MM.1S (cell line): ENCODE measurements at regions not wholly inside any gene's neighbourhood (a gene's known extent, or its start where the extent isn't known, plus 50 kb on each side); places are given as distances from the start of the nearest gene placed in this dataset.
"Not testable (repeated sequence)": the region's sequence is repeated elsewhere in the genome, so short reads cannot be mapped to it uniquely, and the experiment has no call there.

Source experiments
- DNase-seq: peaks from one replicate; pipeline ENCODE4 v3.0.0-alpha.2; 2015
- H2AFZ ChIP-seq: fragments of 300-600 bp; sonication (generic); 2 replicates; pipeline ENCODE4 v1.6.0; 2016; ENCODE audit warnings: antibody characterized with exemption, low read length
- H3F3A ChIP-seq: fragments of 300-600 bp; sonication (generic); 2 replicates; pipeline ENCODE4 v1.6.1; 2016; ENCODE audit warnings: mild to moderate bottlenecking, antibody characterized with exemption, low read length, moderate library complexity, mixed read lengths; ENCODE audit not compliant: insufficient read depth
- H3K27ac ChIP-seq: fragments of 300-600 bp; sonication (generic); 2 replicates; pipeline ENCODE4 v1.5.1; 2016; ENCODE audit warnings: mild to moderate bottlenecking, low read length
- H3K27me3 ChIP-seq: fragments of 300-600 bp; sonication (generic); replicated peaks from 2 replicates; pipeline ENCODE4 v1.6.0; 2016; ENCODE audit warnings: low read length; ENCODE audit not compliant: insufficient read depth
- H3K36me3 ChIP-seq: fragments of 300-600 bp; sonication (generic); replicated peaks from 2 replicates; pipeline ENCODE4 v1.6.1; 2016; ENCODE audit warnings: mild to moderate bottlenecking, low read length, mixed read lengths; ENCODE audit not compliant: insufficient read depth
- H3K4me1 ChIP-seq: fragments of 300-600 bp; sonication (generic); 2 replicates; pipeline ENCODE4 v1.6.1; 2016; ENCODE audit warnings: low read length, mixed read lengths
- H3K4me2 ChIP-seq: fragments of 300-600 bp; sonication (generic); 2 replicates; pipeline ENCODE4 v1.6.0; 2016; ENCODE audit warnings: low read depth, low read length
- H3K4me3 ChIP-seq: fragments of 300-600 bp; sonication (generic); 2 replicates; pipeline ENCODE4 v1.5.1; 2016; ENCODE audit warnings: low read length, mixed read lengths
- H3K79me2 ChIP-seq: fragments of 300-600 bp; sonication (generic); 2 replicates; pipeline ENCODE4 v1.6.1; 2016; ENCODE audit warnings: mixed run types, low read length, mixed read lengths
- H3K9ac ChIP-seq: fragments of 300-600 bp; sonication (generic); 2 replicates; pipeline ENCODE4 v1.6.1; 2016; ENCODE audit warnings: low read length, mixed read lengths
- H3K9me2 ChIP-seq: fragments of 300-600 bp; sonication (generic); replicated peaks from 2 replicates; pipeline ENCODE4 v1.6.1; 2016; ENCODE audit warnings: mild to moderate bottlenecking, low read length, mixed read lengths; ENCODE audit not compliant: insufficient read depth
- H3K9me3 ChIP-seq: fragments of 300-600 bp; sonication (generic); replicated peaks from 2 replicates; pipeline ENCODE4 v1.6.1; 2016; ENCODE audit warnings: mild to moderate bottlenecking, low read length, mixed read lengths; ENCODE audit not compliant: insufficient read depth
- H4K20me1 ChIP-seq: fragments of 300-600 bp; sonication (generic); 2 replicates; pipeline ENCODE4 v1.6.1; 2016; ENCODE audit warnings: mild to moderate bottlenecking, low read length, moderate library complexity, mixed read lengths; ENCODE audit not compliant: insufficient read depth
- EZH2 ChIP-seq: fragments of 300-600 bp; sonication (generic); optimal IDR thresholded peaks from 2 replicates; pipeline ENCODE3; 2017; ENCODE audit warnings: low read depth, mild to moderate bottlenecking, antibody characterized with exemption, low read length, mixed read lengths
- EZH2phosphoT487 ChIP-seq: fragments of 300-600 bp; sonication (generic); IDR thresholded peaks from 2 replicates; pipeline ENCODE4 v1.6.1; 2018; ENCODE audit warnings: antibody characterized with exemption, low read length
- TF ChIP-seq, protein P1 (sequence below): fragments of 300-600 bp; sonication (generic); IDR thresholded peaks from 2 replicates; pipeline ENCODE4 v1.5.1; 2016; ENCODE audit warnings: antibody characterized with exemption, low read length, mixed read lengths

DNA sequence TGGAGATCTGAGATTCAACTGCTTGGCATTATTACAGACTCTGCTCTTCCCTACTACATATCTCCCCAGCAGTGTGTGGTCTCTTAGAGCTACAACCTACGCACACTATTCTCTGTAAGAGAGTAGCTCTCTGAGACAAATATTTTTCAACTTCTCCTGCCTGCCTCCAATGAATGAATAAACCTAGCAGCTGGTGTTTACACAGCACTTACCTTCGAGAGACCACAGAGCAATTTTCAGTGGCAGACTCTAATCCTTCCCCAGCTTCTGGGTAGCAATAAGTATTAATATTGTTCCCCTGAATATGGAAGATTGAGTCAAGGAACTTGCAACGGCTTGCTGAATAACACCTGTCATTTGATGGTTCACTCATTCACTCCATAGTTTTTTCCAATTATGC lies 350.9 kb upstream of the SPAG17 start:
- Histone ChIP-seq H3K79me2 (no peaks in the 10 kb centered on the region), H3K4me1 (no peaks in the 10 kb centered on the region), H3K4me2 (no peak overlapping the region), H3K36me3 (no peaks in the 10 kb centered on the region), H3K9me2 (no peaks in the 10 kb centered on the region), H3K9ac (no peak overlapping the region), H3F3A (no peaks in the 10 kb centered on the region), H2AFZ (no peak overlapping the region), H3K27me3 (no peaks in the 10 kb centered on the region), H3K27ac (no peak overlapping the region), H3K9me3 (no peaks in the 10 kb centered on the region), H4K20me1 (no peaks in the 10 kb centered on the region), H3K4me3 (no peak overlapping the region)
- TF ChIP-seq EZH2 (no peak), EZH2phosphoT487 (no peak)
- TF ChIP-seq, protein P1, sequence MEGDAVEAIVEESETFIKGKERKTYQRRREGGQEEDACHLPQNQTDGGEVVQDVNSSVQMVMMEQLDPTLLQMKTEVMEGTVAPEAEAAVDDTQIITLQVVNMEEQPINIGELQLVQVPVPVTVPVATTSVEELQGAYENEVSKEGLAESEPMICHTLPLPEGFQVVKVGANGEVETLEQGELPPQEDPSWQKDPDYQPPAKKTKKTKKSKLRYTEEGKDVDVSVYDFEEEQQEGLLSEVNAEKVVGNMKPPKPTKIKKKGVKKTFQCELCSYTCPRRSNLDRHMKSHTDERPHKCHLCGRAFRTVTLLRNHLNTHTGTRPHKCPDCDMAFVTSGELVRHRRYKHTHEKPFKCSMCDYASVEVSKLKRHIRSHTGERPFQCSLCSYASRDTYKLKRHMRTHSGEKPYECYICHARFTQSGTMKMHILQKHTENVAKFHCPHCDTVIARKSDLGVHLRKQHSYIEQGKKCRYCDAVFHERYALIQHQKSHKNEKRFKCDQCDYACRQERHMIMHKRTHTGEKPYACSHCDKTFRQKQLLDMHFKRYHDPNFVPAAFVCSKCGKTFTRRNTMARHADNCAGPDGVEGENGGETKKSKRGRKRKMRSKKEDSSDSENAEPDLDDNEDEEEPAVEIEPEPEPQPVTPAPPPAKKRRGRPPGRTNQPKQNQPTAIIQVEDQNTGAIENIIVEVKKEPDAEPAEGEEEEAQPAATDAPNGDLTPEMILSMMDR = no peak
- no peak for DNase-seq

- not testable (repeated sequence) for H3K9ac ChIP-seq, H3K9me2 ChIP-seq, H3K27ac ChIP-seq, H3K4me2 ChIP-seq, H3K36me3 ChIP-seq, H3F3A ChIP-seq, H3K9me3 ChIP-seq, H3K4me3 ChIP-seq, H4K20me1 ChIP-seq, H3K79me2 ChIP-seq, H2AFZ ChIP-seq, H3K4me1 ChIP-seq, H3K27me3 ChIP-seq, DNase-seq
Observed at GRCh38 chr1:118511922-118512321, 326.9 kb upstream of the SPAG17 start.

DNA sequence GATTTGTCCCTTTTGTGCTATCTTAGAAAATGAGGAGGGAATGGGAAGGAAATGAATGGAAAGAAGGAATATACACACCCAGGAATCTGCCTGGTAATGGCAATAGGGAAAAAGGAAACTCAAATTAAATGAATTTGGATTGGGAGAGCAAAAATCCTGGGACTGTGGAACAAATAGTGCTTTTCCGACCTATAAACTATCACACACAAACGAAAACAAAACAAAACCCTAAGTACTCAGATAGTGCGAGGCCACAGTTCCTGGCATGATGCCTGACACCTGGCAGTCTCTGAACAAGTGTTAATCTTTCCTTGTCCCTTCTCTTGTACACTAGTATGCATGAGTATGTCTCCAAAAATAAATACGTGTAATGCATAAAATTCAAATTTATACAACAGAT lies 319.8 kb upstream of the SPAG17 start:
- Histone ChIP-seq H3K4me2 (no peak overlapping the region), H3K27ac (no peak overlapping the region), H2AFZ (no peak overlapping the region), H3F3A (no peaks in the 10 kb centered on the region), H3K4me1 (no peaks in the 10 kb centered on the region), H3K4me3 (no peak overlapping the region), H3K9me2 (no peaks in the 10 kb centered on the region), H3K27me3 (no peaks in the 10 kb centered on the region), H3K79me2 (no peaks in the 10 kb centered on the region), H3K9me3 (no peaks in the 10 kb centered on the region), H4K20me1 (no peaks in the 10 kb centered on the region), H3K36me3 (no peaks in the 10 kb centered on the region), H3K9ac (no peak overlapping the region)
- DNase-seq = no peak
- no peak for TF ChIP-seq EZH2phosphoT487
- TF ChIP-seq, protein P1 = no peak
- TF ChIP-seq EZH2 = no peak

- no peak for DNase-seq
- no peak for TF ChIP-seq EZH2
- TF ChIP-seq, protein P1 = no peak
- H3K79me2 ChIP-seq = no peaks in the 10 kb centered on the region
- H2AFZ ChIP-seq = no peak overlapping the region
- no peak overlapping the region for H3K4me2 ChIP-seq
- no peak overlapping the region for H3K4me3 ChIP-seq
- H3K9me3 ChIP-seq = no peaks in the 10 kb centered on the region
- no peaks in the 10 kb centered on the region for H3K27me3 ChIP-seq
- no peak overlapping the region for H3K27ac ChIP-seq
- no peaks in the 10 kb centered on the region for H4K20me1 ChIP-seq
- no peaks in the 10 kb centered on the region for H3K36me3 ChIP-seq
- no peak overlapping the region for H3K9ac ChIP-seq
- H3K9me2 ChIP-seq = no peaks in the 10 kb centered on the region
- no peaks in the 10 kb centered on the region for H3K4me1 ChIP-seq
- no peaks in the 10 kb centered on the region for H3F3A ChIP-seq
Observed at GRCh38 chr1:118504221-118504644, 319.2 kb upstream of the SPAG17 start.
